ENCODE measurements at regions not wholly inside any gene's neighbourhood (a gene's known extent, or its start where the extent isn't known, plus 50 kb on each side); places are given as distances from the start of the nearest gene placed in this dataset.

GRCh38 chr3:151935446-151935845 is 62.0 kb downstream of the SUCNR1 start:
- no peak for DNase-seq
- 54 to 88% (median 63%) methylated on average over 4 of the region's 4 CpGs for WGBS, 5 donors
- intact Hi-C loops (cut with DNase I; ENCODE audit: low total_unique reads) = no loop called here
- Histone ChIP-seq H3K4me3 (no peak overlapping the region), H3K9me3 (no peaks in the 10 kb centered on the region), H3K27ac (peak overlapping the region in 2 of 8 donors; percentile 31 to 42), H3K4me1 (no peaks in the 10 kb centered on the region), H3K36me3 (no peaks in the 10 kb centered on the region), H3K27me3 (replicated peaks in 1 of 7) (peaks cover 0 to 7% (median 0%) of the 10 kb centered on the region in 7 donors)
- TF ChIP-seq, protein P1, sequence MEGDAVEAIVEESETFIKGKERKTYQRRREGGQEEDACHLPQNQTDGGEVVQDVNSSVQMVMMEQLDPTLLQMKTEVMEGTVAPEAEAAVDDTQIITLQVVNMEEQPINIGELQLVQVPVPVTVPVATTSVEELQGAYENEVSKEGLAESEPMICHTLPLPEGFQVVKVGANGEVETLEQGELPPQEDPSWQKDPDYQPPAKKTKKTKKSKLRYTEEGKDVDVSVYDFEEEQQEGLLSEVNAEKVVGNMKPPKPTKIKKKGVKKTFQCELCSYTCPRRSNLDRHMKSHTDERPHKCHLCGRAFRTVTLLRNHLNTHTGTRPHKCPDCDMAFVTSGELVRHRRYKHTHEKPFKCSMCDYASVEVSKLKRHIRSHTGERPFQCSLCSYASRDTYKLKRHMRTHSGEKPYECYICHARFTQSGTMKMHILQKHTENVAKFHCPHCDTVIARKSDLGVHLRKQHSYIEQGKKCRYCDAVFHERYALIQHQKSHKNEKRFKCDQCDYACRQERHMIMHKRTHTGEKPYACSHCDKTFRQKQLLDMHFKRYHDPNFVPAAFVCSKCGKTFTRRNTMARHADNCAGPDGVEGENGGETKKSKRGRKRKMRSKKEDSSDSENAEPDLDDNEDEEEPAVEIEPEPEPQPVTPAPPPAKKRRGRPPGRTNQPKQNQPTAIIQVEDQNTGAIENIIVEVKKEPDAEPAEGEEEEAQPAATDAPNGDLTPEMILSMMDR (IDR thresholded peaks at IDR 0.05 in 8 of 11, conservative IDR thresholded peaks at IDR 0.05 in 3 of 11) = no peak
- TF ChIP-seq POLR2AphosphoS5 (IDR thresholded peaks at IDR 0.05) = no peak

- no peaks in the 10 kb centered on the region for H3K4me1 ChIP-seq
- no peak for DNase-seq
- no peak overlapping the region for H3K27ac ChIP-seq
- TF ChIP-seq POLR2AphosphoS5 (IDR thresholded peaks at IDR 0.05) (no peak), POLR2A (IDR thresholded peaks at IDR 0.05) (no peak)
- TF ChIP-seq, protein P1 (IDR thresholded peaks at IDR 0.05 in 8 of 11, conservative IDR thresholded peaks at IDR 0.05 in 3 of 11) = no peak
- no peaks in the 10 kb centered on the region for H3K36me3 ChIP-seq
- H3K27me3 ChIP-seq (replicated peaks in 1 of 7) = peaks cover 0 to 7% (median 0%) of the 10 kb centered on the region in 7 donors
- intact Hi-C loops (cut with DNase I; ENCODE audit: low total_unique reads) = no loop called here
- H3K9me3 ChIP-seq = no peaks in the 10 kb centered on the region
- WGBS, 5 donors = 86 to 93% (median 92%) methylated on average over 2 of the region's 2 CpGs
- no peak overlapping the region for H3K4me3 ChIP-seq
Observed at GRCh38 chr3:151940481-151940880, 67.0 kb downstream of the SUCNR1 start.

DNA sequence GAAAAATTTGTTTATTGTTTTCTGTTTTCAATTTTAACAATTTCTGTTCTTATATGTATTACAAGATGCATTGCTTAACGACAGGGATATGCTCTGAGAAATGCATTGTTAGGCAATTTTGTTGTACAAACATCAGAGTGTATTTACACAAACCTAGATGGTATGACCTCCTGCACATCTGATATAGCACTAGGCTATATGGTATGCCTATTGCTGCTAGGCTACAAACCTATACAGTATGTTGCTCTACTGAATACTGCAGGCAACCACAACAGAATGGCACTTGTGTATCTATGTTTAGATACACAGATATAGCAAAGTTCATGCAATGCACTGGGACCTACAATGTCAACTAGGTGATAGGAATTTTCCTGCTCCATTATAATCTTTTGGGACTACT is 70.1 kb downstream of the SUCNR1 start:
- H3K27me3 ChIP-seq (replicated peaks in 1 of 7) = peaks cover 0 to 7% (median 0%) of the 10 kb centered on the region in 7 donors
- no peaks in the 10 kb centered on the region for H3K9me3 ChIP-seq
- H3K4me3 ChIP-seq = no peak overlapping the region
- WGBS, 5 donors = 85 to 97% (median 88%) methylated on average over 1 of the region's 1 CpG
- H3K4me1 ChIP-seq = no peaks in the 10 kb centered on the region
- no peaks in the 10 kb centered on the region for H3K36me3 ChIP-seq
- TF ChIP-seq POLR2A (IDR thresholded peaks at IDR 0.05) = no peak
- no peak for TF ChIP-seq POLR2AphosphoS5 (IDR thresholded peaks at IDR 0.05)
- TF ChIP-seq, protein P1 (IDR thresholded peaks at IDR 0.05 in 8 of 11, conservative IDR thresholded peaks at IDR 0.05 in 3 of 11) = no peak
- no peak for DNase-seq
- H3K27ac ChIP-seq = no peak overlapping the region
- intact Hi-C loops (cut with DNase I; ENCODE audit: low total_unique reads) = no loop called here

DNA sequence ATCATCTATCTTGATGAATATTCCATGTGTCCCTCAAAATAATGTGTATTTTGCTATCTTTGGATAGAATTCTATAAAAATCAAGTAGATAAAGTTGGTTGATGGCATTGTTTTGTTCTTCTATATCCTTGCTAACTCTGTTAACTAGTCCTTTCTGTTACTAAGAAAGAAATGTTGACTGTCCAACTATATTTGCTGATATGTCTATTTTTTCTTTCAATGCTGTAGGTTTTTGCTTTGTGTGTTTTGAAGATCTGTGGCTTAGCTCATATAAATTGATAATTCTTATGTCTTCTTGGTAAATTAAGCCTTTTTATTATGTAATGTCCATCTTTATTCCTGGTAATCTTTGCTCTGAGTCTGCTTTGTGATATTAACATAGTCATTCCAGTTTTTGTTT is 70.9 kb downstream of the SUCNR1 start:
- no peaks in the 10 kb centered on the region for H3K36me3 ChIP-seq
- peaks cover 0 to 3% (median 0%) of the 10 kb centered on the region in 7 donors for H3K27me3 ChIP-seq (replicated peaks in 1 of 7)
- intact Hi-C loops (cut with DNase I; ENCODE audit: low total_unique reads) = no loop called here
- TF ChIP-seq POLR2AphosphoS5 (IDR thresholded peaks at IDR 0.05) = no peak
- no peaks in the 10 kb centered on the region for H3K9me3 ChIP-seq
- no peak overlapping the region for H3K4me3 ChIP-seq
- H3K4me1 ChIP-seq = no peaks in the 10 kb centered on the region
- no peak for DNase-seq
- H3K27ac ChIP-seq = no peak overlapping the region

GRCh38 chr3:151946606-151947005 is 73.2 kb downstream of the SUCNR1 start:
- TF ChIP-seq POLR2A (IDR thresholded peaks at IDR 0.05) (no peak), POLR2AphosphoS5 (IDR thresholded peaks at IDR 0.05) (no peak)
- TF ChIP-seq, protein P1 (IDR thresholded peaks at IDR 0.05 in 8 of 11, conservative IDR thresholded peaks at IDR 0.05 in 3 of 11) = no peak
- H3K9me3 ChIP-seq = no peaks in the 10 kb centered on the region
- WGBS, 5 donors = 95 to 100% (median 97%) methylated on average over 1 of the region's 1 CpG
- H3K4me3 ChIP-seq = no peak overlapping the region
- intact Hi-C loops (cut with DNase I; ENCODE audit: low total_unique reads) = no loop called here
- no peaks in the 10 kb centered on the region for H3K27me3 ChIP-seq (replicated peaks in 1 of 7)
- H3K36me3 ChIP-seq = no peaks in the 10 kb centered on the region
- DNase-seq = no peak
- H3K27ac ChIP-seq = no peak overlapping the region
- no peaks in the 10 kb centered on the region for H3K4me1 ChIP-seq
